Caco-2 (cell line): ENCODE measurements at regions not wholly inside any gene's neighbourhood (a gene's known extent, or its start where the extent isn't known, plus 50 kb on each side); places are given as distances from the start of the nearest gene placed in this dataset.

Experiments
- BruUV-seq: library from RNA; stranded (reverse); fragments of 400-500 nt; replicated peaks from 2 replicates; lab custom pipeline; 2021; lab: Mats Ljungman, UMichigan
- CTCF ChIA-PET: fragments of 300-600 bp; sonication (Branson Sonifier 250); formaldehyde crosslinking; loops from one replicate; lab custom pipeline; 2022; ENCODE audit warnings: antibody characterized with exemption; lab: Charles Lee
- POLR2A ChIA-PET: fragments of 300-600 bp; sonication (Branson Sonifier 250); formaldehyde crosslinking; loops from one replicate; lab custom pipeline; 2022; ENCODE audit warnings: antibody characterized with exemption; lab: Charles Lee
- DNase-seq, 2 experiments: peaks; one replicate each; pipeline versions ENCODE4 v3.0.0 to v3.0.0-alpha.2; 2020 to 2022
- H3K27me3 ChIP-seq: replicated peaks from 2 replicates; pipeline ENCODE4 v1.6.0; 2011; ENCODE audit warnings: low read length; ENCODE audit not compliant: control insufficient read depth, insufficient read depth
- H3K36me3 ChIP-seq: 2 replicates; pipeline ENCODE4 v1.5.1; 2011; ENCODE audit warnings: low read length; ENCODE audit not compliant: control insufficient read depth, insufficient read depth
- H3K4me1 ChIP-seq: fragments of 250-450 bp; sonication (Bioruptor Pico); 2 replicates; pipeline ENCODE4 v1.5.1; 2020; ENCODE audit warnings: mild to moderate bottlenecking
- H3K4me3 ChIP-seq: 2 replicates; pipeline ENCODE4 v1.5.1; 2011; ENCODE audit warnings: low read depth, mild to moderate bottlenecking, control low read depth, low read length
- H3K9me3 ChIP-seq: fragments of 250-450 bp; sonication (Bioruptor Pico); 2 replicates; pipeline ENCODE4 v1.5.1; 2020; ENCODE audit warnings: mild to moderate bottlenecking, moderate library complexity
- H3K27ac Mint-ChIP-seq: one replicate; pipeline ENCODE4 v1.8.0; 2022; ENCODE audit warnings: mixed read lengths; ENCODE audit not compliant: unreplicated experiment
- H3K27me3 Mint-ChIP-seq: one replicate; pipeline ENCODE4 v1.8.0; 2022; ENCODE audit warnings: mixed read lengths; ENCODE audit not compliant: insufficient read depth, unreplicated experiment
- H3K36me3 Mint-ChIP-seq: one replicate; pipeline ENCODE4 v1.8.0; 2022; ENCODE audit warnings: mild to moderate bottlenecking, mixed read lengths; ENCODE audit not compliant: insufficient read depth, unreplicated experiment
- H3K4me1 Mint-ChIP-seq: one replicate; pipeline ENCODE4 v1.8.0; 2022; ENCODE audit warnings: low read depth, mixed read lengths; ENCODE audit not compliant: unreplicated experiment
- H3K4me3 Mint-ChIP-seq: one replicate; pipeline ENCODE4 v1.8.0; 2022; ENCODE audit warnings: mild to moderate bottlenecking, moderate library complexity, mixed read lengths; ENCODE audit not compliant: unreplicated experiment
- H3K9me3 Mint-ChIP-seq: one replicate; pipeline ENCODE4 v1.8.0; 2022; ENCODE audit warnings: mixed read lengths; ENCODE audit not compliant: unreplicated experiment
- intact Hi-C: fragments of 100-400 bp; cut with micrococcal nuclease; formaldehyde crosslinking; loops from one replicate; pipeline ENCODE4 v1.10.0; 2022; ENCODE audit not compliant: unreplicated experiment
- TF ChIP-seq, protein P1 (sequence below), 2 experiments: fragments of 200-600 bp in 1 of 2; IDR thresholded peaks; 1 replicate in 1 of 2; 2 replicates in 1 of 2; pipeline versions ENCODE4 v1.5.1 to v1.8.0; 2011 to 2022; ENCODE audit warnings: antibody characterized with exemption in 1 of 2, control low read depth in 1 of 2, inconsistent platforms in 1 of 2, low read depth in 1 of 2, low read length in 1 of 2, mild to moderate bottlenecking in 1 of 2, moderate library complexity in 1 of 2; ENCODE audit not compliant: insufficient read depth in 1 of 2, severe bottlenecking in 1 of 2, unreplicated experiment in 1 of 2

- Histone ChIP-seq H3K9me3 (no peaks in the 10 kb centered on the region), H3K27me3 (no peaks in the 10 kb centered on the region), H3K4me1 (no peaks in the 10 kb centered on the region), H3K36me3 (no peaks in the 10 kb centered on the region), H3K4me3 (no peak overlapping the region)
- TF ChIP-seq, protein P1, sequence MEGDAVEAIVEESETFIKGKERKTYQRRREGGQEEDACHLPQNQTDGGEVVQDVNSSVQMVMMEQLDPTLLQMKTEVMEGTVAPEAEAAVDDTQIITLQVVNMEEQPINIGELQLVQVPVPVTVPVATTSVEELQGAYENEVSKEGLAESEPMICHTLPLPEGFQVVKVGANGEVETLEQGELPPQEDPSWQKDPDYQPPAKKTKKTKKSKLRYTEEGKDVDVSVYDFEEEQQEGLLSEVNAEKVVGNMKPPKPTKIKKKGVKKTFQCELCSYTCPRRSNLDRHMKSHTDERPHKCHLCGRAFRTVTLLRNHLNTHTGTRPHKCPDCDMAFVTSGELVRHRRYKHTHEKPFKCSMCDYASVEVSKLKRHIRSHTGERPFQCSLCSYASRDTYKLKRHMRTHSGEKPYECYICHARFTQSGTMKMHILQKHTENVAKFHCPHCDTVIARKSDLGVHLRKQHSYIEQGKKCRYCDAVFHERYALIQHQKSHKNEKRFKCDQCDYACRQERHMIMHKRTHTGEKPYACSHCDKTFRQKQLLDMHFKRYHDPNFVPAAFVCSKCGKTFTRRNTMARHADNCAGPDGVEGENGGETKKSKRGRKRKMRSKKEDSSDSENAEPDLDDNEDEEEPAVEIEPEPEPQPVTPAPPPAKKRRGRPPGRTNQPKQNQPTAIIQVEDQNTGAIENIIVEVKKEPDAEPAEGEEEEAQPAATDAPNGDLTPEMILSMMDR (IDR thresholded peaks at IDR 0.05; ENCODE audit: insufficient read depth in 1 of 2, low read depth in 1 of 2, low read length in 1 of 2, severe bottlenecking in 1 of 2, unreplicated experiment in 1 of 2): no peak
- ChIA-PET CTCF (no interaction called here), POLR2A (no interaction called here)
- Mint-ChIP-seq H3K4me1 (no peaks in the 10 kb centered on the region), H3K27ac (no peak overlapping the region), H3K9me3 (no peaks in the 10 kb centered on the region), H3K4me3 (no peak overlapping the region), H3K36me3 (no peaks in the 10 kb centered on the region), H3K27me3 (no peaks in the 10 kb centered on the region)
- DNase-seq: no peak
- intact Hi-C loops: no loop called here
- no TSS peak for BruUV-seq
These were observed 313.7 kb downstream of the NR2F1-AS1 start for GRCh38 chr5:93267276-93267675.

DNA sequence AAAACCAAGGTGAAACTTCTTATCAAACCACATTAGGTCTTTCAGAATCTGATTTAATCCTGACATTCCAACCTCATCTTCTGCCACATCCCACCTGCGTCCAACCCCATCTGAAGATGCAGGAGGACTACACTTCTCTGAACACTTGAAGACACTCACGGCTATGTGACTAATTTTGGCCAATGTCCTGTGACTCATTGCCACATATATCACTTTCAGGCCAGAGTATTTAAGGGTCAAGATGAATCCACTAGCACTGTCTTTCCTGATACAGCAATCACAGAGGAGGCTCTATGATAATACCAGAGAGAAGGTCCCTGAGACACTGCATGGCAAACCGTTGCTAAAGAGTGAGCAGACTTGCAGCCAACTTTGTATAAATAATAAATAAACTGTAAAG is 323.4 kb downstream of the NR2F1-AS1 start:
- ChIA-PET CTCF (no interaction called here), POLR2A (no interaction called here)
- no peaks in the 10 kb centered on the region for H3K27me3 Mint-ChIP-seq
- H3K4me3 Mint-ChIP-seq: no peak overlapping the region
- no peaks in the 10 kb centered on the region for H3K36me3 ChIP-seq
- H3K9me3 ChIP-seq: no peaks in the 10 kb centered on the region
- H3K27ac Mint-ChIP-seq: no peak overlapping the region
- TF ChIP-seq, protein P1 (IDR thresholded peaks at IDR 0.05; ENCODE audit: insufficient read depth in 1 of 2, low read depth in 1 of 2, low read length in 1 of 2, severe bottlenecking in 1 of 2, unreplicated experiment in 1 of 2): no peak
- H3K4me1 Mint-ChIP-seq: no peaks in the 10 kb centered on the region
- intact Hi-C loops: no loop called here
- no peak for DNase-seq
- no peak overlapping the region for H3K4me3 ChIP-seq
- H3K27me3 ChIP-seq: no peaks in the 10 kb centered on the region
- BruUV-seq: no TSS peak
- H3K9me3 Mint-ChIP-seq: no peaks in the 10 kb centered on the region
- H3K4me1 ChIP-seq: no peaks in the 10 kb centered on the region
- no peaks in the 10 kb centered on the region for H3K36me3 Mint-ChIP-seq

DNA sequence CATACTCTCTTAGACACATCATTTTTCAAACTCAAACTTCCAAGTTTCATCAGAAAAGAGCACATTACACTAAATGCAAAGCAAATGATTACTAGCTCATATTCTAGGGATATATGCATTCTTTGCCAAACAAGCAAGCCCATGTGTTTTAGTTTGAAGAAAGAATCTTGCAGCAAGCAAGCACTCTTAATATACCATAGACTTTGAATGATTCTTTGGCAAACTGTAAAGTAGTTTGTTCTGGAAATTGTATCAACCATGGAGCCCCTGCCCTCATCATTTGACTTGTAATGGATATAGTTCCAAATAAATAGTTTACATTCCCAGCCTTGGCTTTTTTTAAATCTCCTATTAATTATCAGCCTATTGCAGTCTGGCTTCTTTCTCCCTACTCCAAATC is 325.2 kb downstream of the NR2F1-AS1 start:
- Mint-ChIP-seq H3K4me3 (no peak overlapping the region), H3K27me3 (no peaks in the 10 kb centered on the region), H3K27ac (no peak overlapping the region), H3K36me3 (no peaks in the 10 kb centered on the region), H3K9me3 (no peaks in the 10 kb centered on the region), H3K4me1 (no peaks in the 10 kb centered on the region)
- TF ChIP-seq, protein P1 (IDR thresholded peaks at IDR 0.05; ENCODE audit: insufficient read depth in 1 of 2, low read depth in 1 of 2, low read length in 1 of 2, severe bottlenecking in 1 of 2, unreplicated experiment in 1 of 2): no peak
- no peaks in the 10 kb centered on the region for H3K4me1 ChIP-seq
- no peaks in the 10 kb centered on the region for H3K36me3 ChIP-seq
- no peak overlapping the region for H3K4me3 ChIP-seq
- ChIA-PET CTCF (no interaction called here), POLR2A (no interaction called here)
- no peak for DNase-seq
- no peaks in the 10 kb centered on the region for H3K27me3 ChIP-seq
- H3K9me3 ChIP-seq: no peaks in the 10 kb centered on the region
- intact Hi-C loops: no loop called here
- no TSS peak for BruUV-seq
